GM18511 (cell line): ENCODE measurements at regions not wholly inside any gene's neighbourhood (a gene's known extent, or its start where the extent isn't known, plus 50 kb on each side); places are given as distances from the start of the nearest gene placed in this dataset.
A peak's percentile ranks its signal among the peaks of the same experiment; 100 is the strongest.

Experiments
- ATAC-seq: cut with Tn5 transposase; IDR thresholded peaks from one replicate; pipeline ENCODE4 v1.9.1; 2021; ENCODE audit warnings: mild to moderate bottlenecking, moderate library complexity; ENCODE audit not compliant: unreplicated experiment

DNA sequence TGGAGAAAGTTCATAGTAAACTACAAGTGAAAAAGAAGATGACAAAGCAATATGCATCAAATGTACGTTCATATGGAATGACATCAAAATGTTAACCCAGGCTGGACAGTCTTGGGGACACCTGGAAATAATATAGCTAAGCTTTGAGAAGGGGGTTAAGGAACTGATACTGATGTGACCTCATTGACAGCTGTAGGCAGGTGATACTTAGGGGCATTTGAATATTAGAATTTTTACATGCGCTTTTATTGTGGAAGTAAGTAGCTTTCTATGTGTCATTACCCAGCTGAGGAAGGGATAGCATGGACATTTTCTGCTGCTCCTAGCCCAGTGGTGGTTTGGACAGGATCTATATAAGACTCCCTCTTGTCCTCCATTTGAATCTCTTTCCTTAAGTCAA lies 299.7 kb downstream of the CWC27 start:
- ATAC-seq = peak; percentile 50

- ATAC-seq = no peak
These were observed 301.3 kb downstream of the CWC27 start for GRCh38 chr5:65070026-65070425.

- no peak for ATAC-seq
These were observed 304.1 kb downstream of the CWC27 start for GRCh38 chr5:65072850-65073249.

DNA sequence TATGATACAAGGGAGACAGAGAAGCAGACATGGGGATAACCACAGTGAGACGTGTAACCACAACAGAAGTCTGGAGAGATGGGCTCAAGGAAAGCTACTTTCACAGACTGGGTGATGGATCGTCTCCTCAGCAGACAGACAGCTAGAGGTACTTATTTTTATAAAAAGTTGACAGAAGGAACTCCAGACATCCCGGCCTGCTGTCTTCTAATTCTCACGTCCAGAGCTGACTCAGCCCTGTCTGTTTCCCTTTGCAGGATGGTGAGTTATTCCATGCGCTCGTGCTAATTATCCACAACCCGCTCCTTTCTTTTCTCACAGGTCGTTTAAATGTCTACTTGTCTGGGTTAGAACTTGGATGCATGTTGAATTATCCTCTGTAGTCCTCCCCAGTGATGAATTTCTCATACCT lies 304.5 kb downstream of the CWC27 start:
- ATAC-seq = no peak

DNA sequence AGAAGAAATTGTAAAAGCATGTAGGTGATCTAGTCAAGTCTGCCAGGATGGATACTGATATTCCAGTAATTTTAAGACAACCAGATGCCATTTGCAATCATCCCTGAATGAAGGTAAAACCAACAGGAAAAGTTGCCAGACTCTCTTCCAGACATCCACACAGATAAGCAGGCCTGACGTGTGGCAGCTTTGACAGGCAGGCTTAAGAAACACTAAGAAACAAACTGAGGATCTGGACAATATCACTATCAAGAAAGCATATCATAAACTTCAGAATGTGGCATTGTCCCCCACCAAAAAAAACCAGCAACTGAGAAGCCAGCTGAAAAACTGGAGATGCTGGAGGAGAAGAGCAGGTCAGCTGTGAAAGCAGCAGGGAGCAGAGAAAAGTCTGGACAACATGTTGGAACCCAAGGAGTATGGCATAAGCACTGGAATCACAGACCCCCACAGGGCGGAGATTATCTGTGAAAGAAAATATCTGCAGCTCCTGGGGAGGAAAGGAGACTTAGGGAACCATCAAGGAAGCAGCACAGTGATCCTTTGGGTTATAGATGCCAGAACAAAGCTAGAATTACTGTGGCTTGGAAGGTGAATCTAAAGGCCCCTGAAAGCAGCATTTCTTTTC lies 307.0 kb downstream of the CWC27 start:
- no peak for ATAC-seq

- ATAC-seq = peak; percentile 89
These were observed 307.6 kb downstream of the CWC27 start for GRCh38 chr5:65076251-65076869.

- no peak for ATAC-seq
These were observed 308.9 kb downstream of the CWC27 start for GRCh38 chr5:65077653-65078052.

DNA sequence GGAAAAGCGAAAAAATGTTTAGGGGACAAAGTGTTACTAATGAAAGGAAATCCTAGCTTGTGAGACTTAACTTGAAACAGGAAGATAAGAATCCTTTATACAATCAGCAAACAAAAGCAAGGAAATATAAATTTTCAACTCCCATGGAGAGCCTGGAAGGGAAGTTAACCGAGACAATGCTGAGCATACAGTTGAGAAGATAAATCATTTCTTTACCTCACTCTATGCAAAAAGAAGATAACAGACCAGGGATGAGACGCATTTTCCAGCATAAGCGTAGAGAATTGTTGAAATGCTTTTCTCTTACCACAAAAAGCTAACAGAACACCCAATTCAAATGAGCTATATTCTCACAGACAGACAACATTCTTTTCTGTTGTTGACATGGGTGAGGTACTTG lies 309.6 kb downstream of the CWC27 start:
- no peak for ATAC-seq

DNA sequence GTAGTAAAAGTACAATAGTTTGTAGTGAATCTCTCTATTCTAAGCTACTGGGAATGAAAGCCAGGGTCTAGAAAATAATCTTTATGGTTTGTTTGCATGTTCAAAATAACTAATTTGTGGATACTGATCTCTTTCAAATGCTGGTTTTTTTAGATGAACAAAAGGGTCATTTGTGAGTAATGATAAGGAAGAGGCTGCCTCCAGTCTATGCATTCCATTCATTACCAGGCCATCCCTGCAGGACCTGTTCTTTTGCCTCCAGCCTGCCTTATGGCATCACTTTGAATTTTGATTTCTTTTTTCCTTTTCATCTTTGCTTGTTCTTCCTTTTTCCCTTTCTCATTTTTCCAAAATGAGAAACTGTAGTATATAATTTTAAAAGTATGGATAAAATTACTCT lies 312.3 kb downstream of the CWC27 start:
- ATAC-seq = no peak

DNA sequence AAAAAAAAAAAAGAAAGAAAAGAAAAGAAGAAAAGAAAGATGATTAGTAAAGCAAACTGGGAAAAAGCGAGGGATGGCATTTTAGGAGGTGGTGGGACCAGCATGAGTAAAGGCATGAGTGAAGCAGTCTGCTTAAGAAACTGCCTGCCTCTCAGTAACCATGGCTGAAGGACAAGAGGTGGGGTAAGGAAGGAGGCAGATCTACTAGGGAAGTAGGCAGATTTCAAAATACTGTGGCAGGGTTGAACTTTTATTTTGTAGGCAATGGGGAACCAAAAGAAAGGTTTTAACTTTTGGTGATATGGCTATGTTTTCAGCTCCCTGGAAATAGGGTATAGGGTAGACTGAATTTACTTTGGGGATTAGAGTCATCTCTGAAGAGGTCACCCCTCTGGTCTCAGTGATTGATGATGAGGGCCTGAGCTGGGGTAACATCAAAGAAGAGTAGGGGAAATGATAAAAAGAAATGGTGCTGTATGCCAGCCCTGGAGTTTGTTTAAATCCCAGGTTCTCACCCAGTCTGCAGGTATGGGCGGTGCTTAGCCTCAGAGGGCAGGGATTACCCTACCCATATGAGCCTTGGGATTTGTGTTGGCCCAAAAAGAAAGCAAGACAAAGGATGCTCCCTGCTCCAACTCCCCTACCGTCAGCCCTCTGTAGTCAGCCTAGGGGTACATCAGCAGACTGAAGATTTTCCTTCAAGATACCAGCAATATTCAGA lies 316.2 kb downstream of the CWC27 start:
- no peak for ATAC-seq

DNA sequence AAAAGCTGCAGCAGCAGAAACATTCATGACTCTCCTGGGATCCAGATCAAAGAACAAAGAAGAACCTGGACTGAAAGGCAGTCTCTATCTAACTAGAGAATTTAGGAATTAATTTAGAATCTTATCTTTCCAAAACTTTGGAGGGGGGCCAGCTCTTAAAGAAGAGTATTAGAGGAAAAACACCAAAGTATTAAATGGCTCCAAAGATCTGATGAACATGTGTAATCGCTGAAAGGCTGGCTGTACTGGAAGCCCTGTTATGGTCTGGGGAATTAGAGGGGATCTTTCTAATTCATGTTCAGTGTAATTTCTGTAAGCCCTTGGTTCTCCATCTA lies 316.8 kb downstream of the CWC27 start:
- no peak for ATAC-seq

GRCh38 chr5:65086234-65086890 lies 317.6 kb downstream of the CWC27 start:
- ATAC-seq = no peak

DNA sequence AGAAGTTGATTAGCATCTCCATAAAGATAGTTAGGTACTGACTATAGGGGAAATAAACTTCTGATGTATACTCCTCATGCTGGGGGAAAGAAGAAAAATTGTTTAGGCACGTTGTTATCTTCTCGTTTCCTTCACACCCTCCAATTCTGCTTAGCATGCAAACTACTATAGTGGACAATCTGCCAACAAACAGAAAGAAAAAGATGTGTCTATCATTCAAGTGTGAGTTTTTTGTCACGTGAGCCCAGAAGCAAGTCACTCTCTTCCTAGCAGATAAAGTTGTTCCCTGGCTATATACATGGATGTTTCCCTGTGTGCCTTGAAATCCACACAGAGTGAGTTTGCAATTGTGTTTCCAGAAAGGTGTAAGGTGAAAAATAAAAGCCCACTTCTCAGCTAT lies 318.4 kb downstream of the CWC27 start:
- no peak for ATAC-seq

DNA sequence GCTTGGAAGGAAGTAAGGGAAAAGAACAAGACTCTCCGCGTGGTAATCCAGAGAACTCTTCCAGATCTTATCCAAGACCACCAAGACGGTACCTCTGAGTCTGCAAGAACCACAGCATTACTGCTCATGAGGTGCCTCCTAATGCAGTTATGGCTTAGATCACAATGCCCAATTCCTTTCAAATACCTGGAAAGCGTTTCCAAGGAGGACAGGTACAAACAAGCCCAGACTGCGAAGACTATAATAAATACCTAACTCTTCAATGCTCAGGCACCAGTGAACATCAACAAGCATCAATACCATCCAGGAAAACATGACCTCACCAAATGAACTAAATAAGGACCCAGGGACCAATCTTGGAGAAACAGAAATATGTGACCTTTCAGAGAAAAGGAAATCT lies 325.5 kb downstream of the CWC27 start:
- ATAC-seq = no peak

DNA sequence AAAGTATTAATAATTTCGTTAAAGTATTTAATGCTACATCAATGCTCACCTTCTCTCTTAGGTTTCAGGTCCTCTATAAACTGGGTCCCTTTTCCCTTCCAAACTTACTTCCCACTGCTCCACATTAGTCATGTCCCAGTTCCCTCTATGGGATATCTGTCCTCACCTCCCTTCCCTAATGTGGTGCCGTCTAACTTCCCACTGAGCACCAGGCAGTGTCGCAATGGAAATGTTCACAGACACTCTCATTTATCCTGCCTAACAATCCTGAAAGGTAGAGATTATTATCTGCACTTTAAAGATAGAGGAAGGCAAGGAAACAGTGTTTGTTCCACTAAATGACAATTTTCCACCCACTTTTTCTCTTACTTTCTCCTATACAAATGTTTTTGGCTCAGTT lies 329.7 kb downstream of the CWC27 start:
- ATAC-seq = no peak
